ENCODE measurements at regions not wholly inside any gene's neighbourhood (a gene's known extent, or its start where the extent isn't known, plus 50 kb on each side); places are given as distances from the start of the nearest gene placed in this dataset.

GRCh38 chr21:39123375-39123774, 59.9 kb downstream of the PSMG1 start:
- TF ChIP-seq CTCF (IDR thresholded peaks at IDR 0.05) (no peak), POLR2A (IDR thresholded peaks at IDR 0.05) (no peak)

All from lower leg skin (tissue), 3 donors.